Suppressor macrophage treated with lipopolysaccharide for 1 hour (primary cell): ENCODE measurements at regions not wholly inside any gene's neighbourhood (a gene's known extent, or its start where the extent isn't known, plus 50 kb on each side); places are given as distances from the start of the nearest gene placed in this dataset.
A peak's percentile ranks its signal among the peaks of the same experiment; 100 is the strongest.

ENCODE experiments used
- DNase-seq, 3 donors: peaks; one replicate each; pipeline ENCODE4 v3.0.0-alpha.2; 2020 to 2022

- DNase-seq, result no peak
Measured at GRCh38 chr15:94099574-94099960, 131.8 kb upstream of the MCTP2 start.

GRCh38 chr15:94098921-94099573 is 132.3 kb upstream of the MCTP2 start:
- DNase-seq, result no peak

GRCh38 chr15:94097552-94097951 is 133.8 kb upstream of the MCTP2 start:
- no peak for DNase-seq

- no peak for DNase-seq
Measured at GRCh38 chr15:94094310-94094709, 137.1 kb upstream of the MCTP2 start.

GRCh38 chr15:94086341-94086740 is 145.0 kb upstream of the MCTP2 start:
- DNase-seq, result no peak

GRCh38 chr15:94083467-94084052 is 147.8 kb upstream of the MCTP2 start:
- DNase-seq, result peak; percentile 30 to 46 (median 44)

- DNase-seq, result no peak
Measured at GRCh38 chr15:94081829-94082228, 149.5 kb upstream of the MCTP2 start.

- no peak for DNase-seq
Measured at GRCh38 chr15:94080989-94081605, 150.3 kb upstream of the MCTP2 start.

GRCh38 chr15:94080416-94080815 is 150.9 kb upstream of the MCTP2 start:
- no peak for DNase-seq

GRCh38 chr15:94079968-94080367 is 151.4 kb upstream of the MCTP2 start:
- no peak for DNase-seq

- no peak for DNase-seq
Measured at GRCh38 chr15:94079459-94079858, 151.9 kb upstream of the MCTP2 start.

- DNase-seq, result no peak
Measured at GRCh38 chr15:94077938-94078337, 153.4 kb upstream of the MCTP2 start.

- no peak for DNase-seq
Measured at GRCh38 chr15:94075349-94075748, 156.0 kb upstream of the MCTP2 start.

GRCh38 chr15:94070356-94071295 is 160.7 kb upstream of the MCTP2 start:
- DNase-seq, result peak; percentile 51 to 58 (median 51)

GRCh38 chr15:94069844-94070243 is 161.5 kb upstream of the MCTP2 start:
- DNase-seq, result no peak

GRCh38 chr15:94066811-94067210 is 164.6 kb upstream of the MCTP2 start:
- DNase-seq, result no peak

- DNase-seq, result no peak
Measured at GRCh38 chr15:94066046-94066445, 165.3 kb upstream of the MCTP2 start.

- no peak for DNase-seq
Measured at GRCh38 chr15:94064676-94065313, 166.6 kb upstream of the MCTP2 start.

- DNase-seq, result peak in 1 of 3 donors; percentile 15
Measured at GRCh38 chr15:94061041-94061440, 170.3 kb upstream of the MCTP2 start.

- DNase-seq, result peak; percentile 22 to 50 (median 35)
Measured at GRCh38 chr15:94059013-94059587, 172.3 kb upstream of the MCTP2 start.

- no peak for DNase-seq
Measured at GRCh38 chr15:94057305-94057704, 174.1 kb upstream of the MCTP2 start.

GRCh38 chr15:94056314-94056713 is 175.0 kb upstream of the MCTP2 start:
- DNase-seq, result no peak
